ENCODE measurements at regions not wholly inside any gene's neighbourhood (a gene's known extent, or its start where the extent isn't known, plus 50 kb on each side); places are given as distances from the start of the nearest gene placed in this dataset.

- Histone ChIP-seq H3K36me3 (replicated peaks in 1 of 2; ENCODE audit: control insufficient read depth in 1 of 2, insufficient read depth in 2 of 2, low read length in 1 of 2) (no peaks in the 10 kb centered on the region), H3K4me2 (no peak overlapping the region), H3F3A (replicated peaks; ENCODE audit: insufficient read depth) (no peaks in the 10 kb centered on the region), H3K9me3 (no peaks in the 10 kb centered on the region), H2AFZ (ENCODE audit: low read depth) (no peak overlapping the region), H3K9ac (no peak overlapping the region), H3K27me3 (ENCODE audit: insufficient read depth) (no peaks in the 10 kb centered on the region), H3K27ac (ENCODE audit: low read depth in 2 of 2, low read length in 1 of 2) (no peak overlapping the region), H3K4me1 (ENCODE audit: control insufficient read depth in 1 of 2, insufficient read depth in 2 of 2, low read depth in 1 of 2, low read length in 1 of 2) (peaks cover 0 to 7% of the 10 kb centered on the region in 2 experiments; a peak in 1 of 4 replicates), H3K79me2 (ENCODE audit: insufficient read depth) (no peaks in the 10 kb centered on the region), H4K20me1 (ENCODE audit: insufficient read depth) (no peaks in the 10 kb centered on the region), H3K9me2 (no peaks in the 10 kb centered on the region), H3K4me3 (ENCODE audit: low read depth in 2 of 2, low read length in 1 of 2) (no peak overlapping the region)
- DNase-seq: no peak
- TF ChIP-seq FOXJ3 (CRISPR knock-in tag; IDR thresholded peaks at IDR 0.05): no peak
- CTCF ChIA-PET: interaction anchor here (0.6 kb wide), 1 partner anchor 424 kb away, joined by 3 read pairs; no protein-coding TSS in a partner anchor
- 26% methylated on average over 2 of the region's 2 CpGs for WGBS (ENCODE audit: low lambda C conversion rate)
- POLR2A ChIA-PET: no interaction called here
These were observed 201.0 kb upstream of the CADM1 start for GRCh38 chr11:115705200-115705599.

GRCh38 chr11:115700981-115701875 is 197.0 kb upstream of the CADM1 start:
- Histone ChIP-seq H4K20me1 (ENCODE audit: insufficient read depth) (no peaks in the 10 kb centered on the region), H3K79me2 (ENCODE audit: insufficient read depth) (no peaks in the 10 kb centered on the region), H3K27ac (ENCODE audit: low read depth in 2 of 2, low read length in 1 of 2) (no peak overlapping the region), H3K27me3 (ENCODE audit: insufficient read depth) (no peaks in the 10 kb centered on the region; the same call in 1 of the 2 replicates), H3K9me2 (no peaks in the 10 kb centered on the region), H3K36me3 (replicated peaks in 1 of 2; ENCODE audit: control insufficient read depth in 1 of 2, insufficient read depth in 2 of 2, low read length in 1 of 2) (no peaks in the 10 kb centered on the region), H3K9me3 (no peaks in the 10 kb centered on the region), H3K4me2 (no peak overlapping the region), H3F3A (replicated peaks; ENCODE audit: insufficient read depth) (no peaks in the 10 kb centered on the region), H3K4me1 (ENCODE audit: control insufficient read depth in 1 of 2, insufficient read depth in 2 of 2, low read depth in 1 of 2, low read length in 1 of 2) (peaks cover 0 to 18% of the 10 kb centered on the region in 2 experiments; a peak in 1 of 4 replicates), H3K9ac (no peak overlapping the region), H2AFZ (ENCODE audit: low read depth) (no peak overlapping the region), H3K4me3 (ENCODE audit: low read depth in 2 of 2, low read length in 1 of 2) (no peak overlapping the region)
- 47% methylated on average over 10 of the region's 12 CpGs for WGBS (ENCODE audit: low lambda C conversion rate)
- DNase-seq: no peak
- ChIA-PET POLR2A (no interaction called here), CTCF (no interaction called here)
- TF ChIP-seq CTCF (IDR thresholded peaks at IDR 0.05) (no peak), YY1 (IDR thresholded peaks at IDR 0.05; ENCODE audit: low read depth) (no peak), RXRA (IDR thresholded peaks at IDR 0.05; ENCODE audit: borderline replicate concordance, low read depth) (no peak), PBX3 (IDR thresholded peaks at IDR 0.05) (no peak), TCF12 (IDR thresholded peaks at IDR 0.05) (no peak)

- no peak overlapping the region for H2AFZ ChIP-seq (ENCODE audit: low read depth)
- TF ChIP-seq JUND (IDR thresholded peaks at IDR 0.05): no peak
- no peak for TF ChIP-seq CHD2 (IDR thresholded peaks at IDR 0.05; ENCODE audit: low read length, partially characterized antibody)
- TF ChIP-seq YY1 (IDR thresholded peaks at IDR 0.05; ENCODE audit: low read depth): no peak
- no peak for TF ChIP-seq NRF1 (IDR thresholded peaks at IDR 0.05; ENCODE audit: low read depth, low read length)
- TF ChIP-seq MEF2A (IDR thresholded peaks at IDR 0.05; ENCODE audit: borderline replicate concordance, low read depth): no peak
- TF ChIP-seq REST (IDR thresholded peaks at IDR 0.05; ENCODE audit: low read depth, low read length): no peak
- TF ChIP-seq SIN3A (IDR thresholded peaks at IDR 0.05; ENCODE audit: borderline replicate concordance, low read depth, low read length): no peak
- no peak for TF ChIP-seq RCOR1 (IDR thresholded peaks at IDR 0.05; ENCODE audit: low read length)
These were observed 196.3 kb upstream of the CADM1 start for GRCh38 chr11:115700496-115700895.

More at GRCh38 chr11:115700496-115700895, 196.3 kb upstream of the CADM1 start:
- Histone ChIP-seq H3K4me1 (ENCODE audit: control insufficient read depth in 1 of 2, insufficient read depth in 2 of 2, low read depth in 1 of 2, low read length in 1 of 2) (peaks cover 0 to 24% of the 10 kb centered on the region in 2 experiments; a peak in 1 of 4 replicates), H3K9me3 (no peaks in the 10 kb centered on the region), H3K9me2 (no peaks in the 10 kb centered on the region), H3K36me3 (replicated peaks in 1 of 2; ENCODE audit: control insufficient read depth in 1 of 2, insufficient read depth in 2 of 2, low read length in 1 of 2) (no peaks in the 10 kb centered on the region), H3K27me3 (ENCODE audit: insufficient read depth) (no peaks in the 10 kb centered on the region; the same call in 1 of the 2 replicates), H3F3A (replicated peaks; ENCODE audit: insufficient read depth) (no peaks in the 10 kb centered on the region), H3K79me2 (ENCODE audit: insufficient read depth) (no peaks in the 10 kb centered on the region), H3K4me3 (ENCODE audit: low read depth in 2 of 2, low read length in 1 of 2) (no peak overlapping the region), H4K20me1 (ENCODE audit: insufficient read depth) (no peaks in the 10 kb centered on the region), H3K9ac (no peak overlapping the region), H3K4me2 (no peak overlapping the region), H3K27ac (ENCODE audit: low read depth in 2 of 2, low read length in 1 of 2) (no peak overlapping the region)
- WGBS (ENCODE audit: low lambda C conversion rate): 23% methylated on average over 4 of the region's 4 CpGs
- no peak for DNase-seq
- CTCF ChIA-PET: interaction anchor here (0.9 kb wide), 1 partner anchor 11 kb away, joined by 4 read pairs; no protein-coding TSS in a partner anchor
- POLR2A ChIA-PET: no interaction called here

All from SK-N-SH (cell line).